MM.1S (cell line): ENCODE measurements at regions not wholly inside any gene's neighbourhood (a gene's known extent, or its start where the extent isn't known, plus 50 kb on each side); places are given as distances from the start of the nearest gene placed in this dataset.

ENCODE experiments used
- DNase-seq: peaks from one replicate; pipeline ENCODE4 v3.0.0-alpha.2; 2015
- H2AFZ ChIP-seq: fragments of 300-600 bp; sonication (generic); 2 replicates; pipeline ENCODE4 v1.6.0; 2016; ENCODE audit warnings: antibody characterized with exemption, low read length
- H3F3A ChIP-seq: fragments of 300-600 bp; sonication (generic); 2 replicates; pipeline ENCODE4 v1.6.1; 2016; ENCODE audit warnings: mild to moderate bottlenecking, antibody characterized with exemption, low read length, moderate library complexity, mixed read lengths; ENCODE audit not compliant: insufficient read depth
- H3K27ac ChIP-seq: fragments of 300-600 bp; sonication (generic); 2 replicates; pipeline ENCODE4 v1.5.1; 2016; ENCODE audit warnings: mild to moderate bottlenecking, low read length
- H3K27me3 ChIP-seq: fragments of 300-600 bp; sonication (generic); replicated peaks from 2 replicates; pipeline ENCODE4 v1.6.0; 2016; ENCODE audit warnings: low read length; ENCODE audit not compliant: insufficient read depth
- H3K36me3 ChIP-seq: fragments of 300-600 bp; sonication (generic); replicated peaks from 2 replicates; pipeline ENCODE4 v1.6.1; 2016; ENCODE audit warnings: mild to moderate bottlenecking, low read length, mixed read lengths; ENCODE audit not compliant: insufficient read depth
- H3K4me1 ChIP-seq: fragments of 300-600 bp; sonication (generic); 2 replicates; pipeline ENCODE4 v1.6.1; 2016; ENCODE audit warnings: low read length, mixed read lengths
- H3K4me2 ChIP-seq: fragments of 300-600 bp; sonication (generic); 2 replicates; pipeline ENCODE4 v1.6.0; 2016; ENCODE audit warnings: low read depth, low read length
- H3K4me3 ChIP-seq: fragments of 300-600 bp; sonication (generic); 2 replicates; pipeline ENCODE4 v1.5.1; 2016; ENCODE audit warnings: low read length, mixed read lengths
- H3K79me2 ChIP-seq: fragments of 300-600 bp; sonication (generic); 2 replicates; pipeline ENCODE4 v1.6.1; 2016; ENCODE audit warnings: mixed run types, low read length, mixed read lengths
- H3K9ac ChIP-seq: fragments of 300-600 bp; sonication (generic); 2 replicates; pipeline ENCODE4 v1.6.1; 2016; ENCODE audit warnings: low read length, mixed read lengths
- H3K9me2 ChIP-seq: fragments of 300-600 bp; sonication (generic); replicated peaks from 2 replicates; pipeline ENCODE4 v1.6.1; 2016; ENCODE audit warnings: mild to moderate bottlenecking, low read length, mixed read lengths; ENCODE audit not compliant: insufficient read depth
- H3K9me3 ChIP-seq: fragments of 300-600 bp; sonication (generic); replicated peaks from 2 replicates; pipeline ENCODE4 v1.6.1; 2016; ENCODE audit warnings: mild to moderate bottlenecking, low read length, mixed read lengths; ENCODE audit not compliant: insufficient read depth
- H4K20me1 ChIP-seq: fragments of 300-600 bp; sonication (generic); 2 replicates; pipeline ENCODE4 v1.6.1; 2016; ENCODE audit warnings: mild to moderate bottlenecking, low read length, moderate library complexity, mixed read lengths; ENCODE audit not compliant: insufficient read depth
- EZH2 ChIP-seq: fragments of 300-600 bp; sonication (generic); optimal IDR thresholded peaks from 2 replicates; pipeline ENCODE3; 2017; ENCODE audit warnings: low read depth, mild to moderate bottlenecking, antibody characterized with exemption, low read length, mixed read lengths
- EZH2phosphoT487 ChIP-seq: fragments of 300-600 bp; sonication (generic); IDR thresholded peaks from 2 replicates; pipeline ENCODE4 v1.6.1; 2018; ENCODE audit warnings: antibody characterized with exemption, low read length
- TF ChIP-seq, protein P1 (sequence below): fragments of 300-600 bp; sonication (generic); IDR thresholded peaks from 2 replicates; pipeline ENCODE4 v1.5.1; 2016; ENCODE audit warnings: antibody characterized with exemption, low read length, mixed read lengths

DNA sequence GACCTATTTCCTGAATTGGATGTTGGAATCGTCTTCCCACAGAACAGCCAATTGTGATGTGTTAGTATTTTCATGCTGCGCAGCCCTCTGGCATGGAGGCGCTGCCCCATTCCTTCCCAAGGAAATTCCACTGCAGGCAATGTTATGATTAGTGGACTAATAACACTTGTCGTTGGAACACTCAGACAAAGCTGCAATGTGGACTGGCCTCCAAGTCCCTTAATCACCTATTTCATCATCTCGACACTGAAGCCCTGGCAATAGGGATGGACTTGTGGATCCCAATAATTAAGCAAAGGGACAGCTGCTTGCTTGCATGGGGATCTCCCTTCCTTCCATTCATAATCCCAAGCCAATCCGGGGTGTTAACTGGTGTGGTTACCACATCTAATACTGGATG lies 59.9 kb downstream of the PABIR2 start:
- H3K9me3 ChIP-seq, result no peaks in the 10 kb centered on the region
- TF ChIP-seq, protein P1, sequence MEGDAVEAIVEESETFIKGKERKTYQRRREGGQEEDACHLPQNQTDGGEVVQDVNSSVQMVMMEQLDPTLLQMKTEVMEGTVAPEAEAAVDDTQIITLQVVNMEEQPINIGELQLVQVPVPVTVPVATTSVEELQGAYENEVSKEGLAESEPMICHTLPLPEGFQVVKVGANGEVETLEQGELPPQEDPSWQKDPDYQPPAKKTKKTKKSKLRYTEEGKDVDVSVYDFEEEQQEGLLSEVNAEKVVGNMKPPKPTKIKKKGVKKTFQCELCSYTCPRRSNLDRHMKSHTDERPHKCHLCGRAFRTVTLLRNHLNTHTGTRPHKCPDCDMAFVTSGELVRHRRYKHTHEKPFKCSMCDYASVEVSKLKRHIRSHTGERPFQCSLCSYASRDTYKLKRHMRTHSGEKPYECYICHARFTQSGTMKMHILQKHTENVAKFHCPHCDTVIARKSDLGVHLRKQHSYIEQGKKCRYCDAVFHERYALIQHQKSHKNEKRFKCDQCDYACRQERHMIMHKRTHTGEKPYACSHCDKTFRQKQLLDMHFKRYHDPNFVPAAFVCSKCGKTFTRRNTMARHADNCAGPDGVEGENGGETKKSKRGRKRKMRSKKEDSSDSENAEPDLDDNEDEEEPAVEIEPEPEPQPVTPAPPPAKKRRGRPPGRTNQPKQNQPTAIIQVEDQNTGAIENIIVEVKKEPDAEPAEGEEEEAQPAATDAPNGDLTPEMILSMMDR, result no peak
- TF ChIP-seq EZH2phosphoT487 (no peak), EZH2 (no peak)
- no peaks in the 10 kb centered on the region for H3F3A ChIP-seq
- H3K9me2 ChIP-seq, result no peaks in the 10 kb centered on the region
- no peak overlapping the region for H3K4me3 ChIP-seq
- peaks cover 10% of the 10 kb centered on the region; the same call in 1 of the 2 replicates for H3K4me1 ChIP-seq
- H3K36me3 ChIP-seq, result no peaks in the 10 kb centered on the region
- no peaks in the 10 kb centered on the region for H3K79me2 ChIP-seq
- no peak overlapping the region for H3K4me2 ChIP-seq
- H3K27me3 ChIP-seq, result no peaks in the 10 kb centered on the region
- no peaks in the 10 kb centered on the region for H4K20me1 ChIP-seq
- DNase-seq, result no peak
- H2AFZ ChIP-seq, result no peak overlapping the region
- no peak overlapping the region for H3K27ac ChIP-seq
- no peak overlapping the region for H3K9ac ChIP-seq

DNA sequence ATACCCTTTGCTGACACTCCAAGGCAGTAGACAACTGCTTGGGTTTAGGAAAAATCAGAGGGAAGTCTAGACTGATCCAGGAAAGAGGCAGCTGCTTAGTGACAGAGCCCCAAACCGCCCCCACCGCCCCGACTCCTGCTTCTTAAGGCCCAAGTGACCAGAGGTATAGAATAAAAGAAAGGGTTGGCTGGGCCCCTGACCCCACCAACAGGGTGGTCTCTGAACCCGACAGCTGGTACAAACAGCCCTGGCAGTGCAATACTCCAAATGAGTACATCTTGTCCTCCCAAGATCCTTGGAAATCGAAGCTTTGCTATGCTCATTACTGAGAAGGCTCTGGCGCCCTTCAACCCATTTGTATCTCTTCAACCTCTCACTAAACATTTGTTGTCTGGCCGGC lies 60.6 kb downstream of the PABIR2 start:
- no peaks in the 10 kb centered on the region for H3K9me2 ChIP-seq
- no peaks in the 10 kb centered on the region for H3K79me2 ChIP-seq
- H3K36me3 ChIP-seq, result no peaks in the 10 kb centered on the region
- H3K27ac ChIP-seq, result no peak overlapping the region
- no peak overlapping the region for H3K9ac ChIP-seq
- no peak for DNase-seq
- TF ChIP-seq EZH2, result no peak
- no peak for TF ChIP-seq EZH2phosphoT487
- TF ChIP-seq, protein P1, result no peak
- no peak overlapping the region for H2AFZ ChIP-seq
- H3K27me3 ChIP-seq, result no peaks in the 10 kb centered on the region
- no peak overlapping the region for H3K4me2 ChIP-seq
- H4K20me1 ChIP-seq, result no peaks in the 10 kb centered on the region
- no peak overlapping the region for H3K4me3 ChIP-seq
- no peaks in the 10 kb centered on the region for H3F3A ChIP-seq
- H3K4me1 ChIP-seq, result peaks cover 10% of the 10 kb centered on the region; the same call in 1 of the 2 replicates
- no peaks in the 10 kb centered on the region for H3K9me3 ChIP-seq

DNA sequence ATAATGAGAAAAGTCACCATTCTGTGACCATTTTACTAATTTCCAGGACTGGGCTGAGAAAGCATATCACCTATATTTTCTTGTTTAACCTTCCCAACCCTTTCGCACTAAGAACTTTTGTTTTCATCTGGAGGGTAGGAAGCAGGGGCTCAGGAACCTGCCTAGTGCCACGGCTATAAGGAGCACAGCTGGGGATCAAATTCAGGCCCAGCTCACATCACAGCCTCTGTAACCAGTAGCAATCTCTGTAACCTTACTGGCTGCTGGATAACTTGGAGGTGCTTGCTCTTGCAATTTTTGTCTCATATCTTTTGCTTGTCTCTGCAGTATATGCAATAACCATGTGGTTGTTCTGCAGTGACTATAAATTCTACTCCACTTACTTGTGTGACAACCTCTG lies 62.0 kb downstream of the PABIR2 start:
- Histone ChIP-seq H3K27me3 (no peaks in the 10 kb centered on the region), H2AFZ (no peak overlapping the region), H3K4me3 (no peak overlapping the region), H4K20me1 (no peaks in the 10 kb centered on the region), H3K36me3 (no peaks in the 10 kb centered on the region), H3K27ac (no peak overlapping the region), H3K9me3 (no peaks in the 10 kb centered on the region), H3K4me2 (no peak overlapping the region), H3K9me2 (no peaks in the 10 kb centered on the region), H3K9ac (no peak overlapping the region), H3K4me1 (peaks cover 10% of the 10 kb centered on the region; the same call in 1 of the 2 replicates), H3K79me2 (no peaks in the 10 kb centered on the region), H3F3A (no peaks in the 10 kb centered on the region)
- TF ChIP-seq EZH2phosphoT487, result no peak
- TF ChIP-seq, protein P1, result no peak
- no peak for TF ChIP-seq EZH2
- no peak for DNase-seq
